ENCODE measurements at regions not wholly inside any gene's neighbourhood (a gene's known extent, or its start where the extent isn't known, plus 50 kb on each side); places are given as distances from the start of the nearest gene placed in this dataset.
A peak's percentile ranks its signal among the peaks of the same experiment; 100 is the strongest.

- ChIA-PET POLR2A (interaction anchor here (1.5 kb wide), 1 partner anchor 13 kb away, joined by 9 read pairs; no protein-coding TSS in a partner anchor), CTCF (ENCODE audit: low intra/inter-chr PET ratio, low total read pairs) (no interaction called here)
- DNase-seq (ENCODE audit: low spot score): no peak
- intact Hi-C loops (cut with micrococcal nuclease; ENCODE audit: unreplicated experiment) (no loop called here), in situ Hi-C loops (cut with HindIII; ENCODE audit: extremely low pct_ligation_motif_present, low pct_unique_long_range_greater_than_20kb) (no loop called here)
- Histone ChIP-seq H4K20me1 (ENCODE audit: insufficient read depth, low read length) (peaks cover 78% of the 10 kb centered on the region), H3K4me1 (ENCODE audit: insufficient read depth, low read length) (peaks cover 64% of the 10 kb centered on the region), H3K9ac (ENCODE audit: insufficient read depth, low read depth, low read length) (no peak overlapping the region), H3K9me3 (ENCODE audit: low read length) (no peaks in the 10 kb centered on the region), H3K36me3 (replicated peaks in 1 of 2; ENCODE audit: control insufficient read depth in 1 of 2, insufficient read depth in 2 of 2, low read length in 2 of 2) (peaks cover 31 to 62% of the 10 kb centered on the region in 2 experiments), H3K27ac (ENCODE audit: extremely low read length, insufficient read depth, low read length) (no peak overlapping the region), H3K79me2 (ENCODE audit: insufficient read depth, low read length) (peaks cover 92% of the 10 kb centered on the region), H3K27me3 (ENCODE audit: control insufficient read depth in 1 of 2, insufficient read depth in 2 of 2, low read length in 2 of 2) (no peaks in the 10 kb centered on the region), H3K4me2 (ENCODE audit: low read depth, low read length) (no peak overlapping the region), H2AFZ (ENCODE audit: low read length) (no peak overlapping the region), H3K4me3 (replicated peaks in 1 of 3; ENCODE audit: insufficient read depth in 1 of 3, low read depth in 2 of 3, low read length in 3 of 3) (no peak overlapping the region)
- TF ChIP-seq ZNF816 (CRISPR knock-in tag; IDR thresholded peaks at IDR 0.05; ENCODE audit: borderline replicate concordance) (no peak), PLRG1 (conservative IDR thresholded peaks at IDR 0.05) (no peak), TCF12 (IDR thresholded peaks at IDR 0.05) (no peak), TCF12 (CRISPR knock-in tag; IDR thresholded peaks at IDR 0.05) (no peak), ATRX (CRISPR knock-in tag; IDR thresholded peaks at IDR 0.05; ENCODE audit: borderline replicate concordance) (no peak), ZBTB8A (CRISPR knock-in tag; IDR thresholded peaks at IDR 0.05; ENCODE audit: borderline replicate concordance, low read depth) (no peak), POLR2G (IDR thresholded peaks at IDR 0.05; ENCODE audit: low read depth, low read length) (0 out of 2 replicates have a peak, but pooled peaks have one; percentile 13), ZNF839 (CRISPR knock-in tag; IDR thresholded peaks at IDR 0.05; ENCODE audit: borderline replicate concordance) (no peak), ZNF790 (CRISPR knock-in tag; IDR thresholded peaks at IDR 0.05; ENCODE audit: borderline replicate concordance) (no peak), ZNF121 (CRISPR knock-in tag; IDR thresholded peaks at IDR 0.05) (no peak), ZNF235 (CRISPR knock-in tag; IDR thresholded peaks at IDR 0.05; ENCODE audit: borderline replicate concordance) (no peak), SNRNP70 (IDR thresholded peaks at IDR 0.05; ENCODE audit: low read depth, low read length) (no peak), ZNF841 (CRISPR knock-in tag; IDR thresholded peaks at IDR 0.05; ENCODE audit: borderline replicate concordance) (no peak), HIVEP1 (CRISPR knock-in tag; IDR thresholded peaks at IDR 0.05) (0 out of 2 replicates have a peak, but pooled peaks have one; percentile 31), GLMP (CRISPR knock-in tag; IDR thresholded peaks at IDR 0.05; ENCODE audit: borderline replicate concordance) (no peak), AGO2 (optimal IDR thresholded peaks at IDR 0.05; ENCODE audit: low read depth, low read length) (peak; percentile 68), PITX1 (CRISPR knock-in tag; IDR thresholded peaks at IDR 0.05) (no peak), HNRNPL (IDR thresholded peaks at IDR 0.05; ENCODE audit: low read depth, low read length) (0 out of 2 replicates have a peak, but pooled peaks have one; percentile 63), SP140L (CRISPR knock-in tag; IDR thresholded peaks at IDR 0.05; ENCODE audit: borderline replicate concordance) (no peak), SRY (CRISPR knock-in tag; IDR thresholded peaks at IDR 0.05) (no peak), HNRNPLL (IDR thresholded peaks at IDR 0.05; ENCODE audit: low read depth, low read length, poor library complexity, severe bottlenecking) (peak; percentile 24), CHCHD3 (CRISPR knock-in tag; IDR thresholded peaks at IDR 0.05) (no peak), MEIS2 (CRISPR knock-in tag; IDR thresholded peaks at IDR 0.05) (no peak), ZNF350 (CRISPR knock-in tag; IDR thresholded peaks at IDR 0.05; ENCODE audit: borderline replicate concordance, low read depth) (no peak), ZNF776 (CRISPR knock-in tag; IDR thresholded peaks at IDR 0.05) (no peak)
- WGBS (ENCODE audit: low lambda C conversion rate): 100% methylated on average over 10 of the region's 13 CpGs
- no peak for FAIRE-seq
- no TSS peak for BruUV-seq (replicated peaks)
- no peak for ATAC-seq
These were observed 325.4 kb downstream of the SEC14L1 start for GRCh38 chr17:77466140-77466539.

Measured in HepG2 (cell line).